Brain microvascular endothelial cell (primary cell): ENCODE measurements at regions not wholly inside any gene's neighbourhood (a gene's known extent, or its start where the extent isn't known, plus 50 kb on each side); places are given as distances from the start of the nearest gene placed in this dataset.

Experiments used
- DNase-seq: peaks from one replicate; pipeline ENCODE4 v3.0.0-alpha.2; 2020
- H3K27ac ChIP-seq: fragments of 250-450 bp; sonication (Bioruptor Pico); 2 replicates; pipeline ENCODE4 v1.5.1; 2020; ENCODE audit warnings: mild to moderate bottlenecking, moderate library complexity
- H3K27me3 ChIP-seq: fragments of 250-450 bp; sonication (Bioruptor Pico); replicated peaks from 2 replicates; pipeline ENCODE4 v1.5.1; 2020; ENCODE audit warnings: mild to moderate bottlenecking
- H3K36me3 ChIP-seq: fragments of 250-450 bp; sonication (Bioruptor Pico); replicated peaks from 2 replicates; pipeline ENCODE4 v1.5.1; 2020; ENCODE audit warnings: mild to moderate bottlenecking
- H3K4me3 ChIP-seq: 2 replicates; pipeline ENCODE4 v1.5.1; 2011; ENCODE audit warnings: low read depth, mild to moderate bottlenecking, control low read depth, low read length, moderate library complexity
- CTCF ChIP-seq: IDR thresholded peaks from 2 replicates; pipeline ENCODE4 v1.5.1; 2011; ENCODE audit warnings: low read depth, mild to moderate bottlenecking, moderate library complexity, low read length, control low read depth, inconsistent platforms; ENCODE audit errors: missing control alignments
- in situ Hi-C: cut with HindIII; loops from 2 replicates; pipeline ENCODE4 v1.10.0; 2017; ENCODE audit warnings: low sequenced_read_pairs, low pct_ligation_motif_present

GRCh38 chr11:45398325-45398724 lies 112.2 kb upstream of the SYT13 start:
- Histone ChIP-seq H3K27me3 (no peaks in the 10 kb centered on the region), H3K36me3 (no peaks in the 10 kb centered on the region), H3K27ac (no peak overlapping the region), H3K4me3 (no peak overlapping the region)
- no peak for TF ChIP-seq CTCF
- in situ Hi-C loops, result loop anchor here (25.0 kb wide), 2 partner anchors 264 to 364 kb away; partner anchors contain the start of gene CHST1
- no peak for DNase-seq

GRCh38 chr11:45396394-45396793 lies 110.3 kb upstream of the SYT13 start:
- Histone ChIP-seq H3K36me3 (no peaks in the 10 kb centered on the region), H3K4me3 (no peak overlapping the region), H3K27me3 (no peaks in the 10 kb centered on the region), H3K27ac (no peak overlapping the region)
- no peak for TF ChIP-seq CTCF
- in situ Hi-C loops, result loop anchor here (25.0 kb wide), 2 partner anchors 266 to 366 kb away; partner anchors contain the start of gene CHST1
- no peak for DNase-seq

- DNase-seq, result no peak
Measured at GRCh38 chr11:45395947-45396346, 109.8 kb upstream of the SYT13 start.

GRCh38 chr11:45395421-45395820 lies 109.3 kb upstream of the SYT13 start:
- no peak for DNase-seq

More at GRCh38 chr11:45395947-45396346, 109.8 kb upstream of the SYT13 start:
- Histone ChIP-seq H3K4me3 (no peak overlapping the region), H3K27me3 (no peaks in the 10 kb centered on the region), H3K36me3 (no peaks in the 10 kb centered on the region), H3K27ac (no peak overlapping the region)
- in situ Hi-C loops, result loop anchor here (25.0 kb wide), 2 partner anchors 266 to 366 kb away; partner anchors contain the start of gene CHST1
- TF ChIP-seq CTCF, result no peak

GRCh38 chr11:45394294-45395085 lies 108.3 kb upstream of the SYT13 start:
- no peak overlapping the region for H3K4me3 ChIP-seq
- DNase-seq, result no peak
- H3K36me3 ChIP-seq, result no peaks in the 10 kb centered on the region
- no peak for TF ChIP-seq CTCF
- no peaks in the 10 kb centered on the region for H3K27me3 ChIP-seq
- in situ Hi-C loops, result loop anchor here (25.0 kb wide), 2 partner anchors 268 to 368 kb away; partner anchors contain the start of gene CHST1
- no peak overlapping the region for H3K27ac ChIP-seq

More at GRCh38 chr11:45395421-45395820, 109.3 kb upstream of the SYT13 start:
- no peak for TF ChIP-seq CTCF
- H3K27me3 ChIP-seq, result no peaks in the 10 kb centered on the region
- no peak overlapping the region for H3K4me3 ChIP-seq
- no peak overlapping the region for H3K27ac ChIP-seq
- H3K36me3 ChIP-seq, result no peaks in the 10 kb centered on the region
- in situ Hi-C loops, result loop anchor here (25.0 kb wide), 2 partner anchors 267 to 367 kb away; partner anchors contain the start of gene CHST1
